ENCODE measurements at regions not wholly inside any gene's neighbourhood (a gene's known extent, or its start where the extent isn't known, plus 50 kb on each side); places are given as distances from the start of the nearest gene placed in this dataset.

- DNase-seq (ENCODE audit: low read depth in 3 of 3) = no peak
Measured at GRCh38 chr2:237244178-237244577, 158.5 kb downstream of the COPS8 start.

GRCh38 chr2:237244976-237245646 is 159.4 kb downstream of the COPS8 start:
- DNase-seq (ENCODE audit: low read depth in 3 of 3) = no peak

- no peak for DNase-seq (ENCODE audit: low read depth in 3 of 3)
Measured at GRCh38 chr2:237250599-237250998, 163.4 kb downstream of the COL6A3 start.

- DNase-seq (ENCODE audit: low read depth in 3 of 3) = no peak
Measured at GRCh38 chr2:237251986-237252385, 162.0 kb downstream of the COL6A3 start.

- no peak for DNase-seq (ENCODE audit: low read depth in 3 of 3)
Measured at GRCh38 chr2:237253046-237253702, 160.8 kb downstream of the COL6A3 start.

GRCh38 chr2:237254369-237254861 is 159.5 kb downstream of the COL6A3 start:
- no peak for DNase-seq (ENCODE audit: low read depth in 3 of 3)

- no peak for DNase-seq (ENCODE audit: low read depth in 3 of 3)
Measured at GRCh38 chr2:237254911-237255578, 158.9 kb downstream of the COL6A3 start.

- no peak for DNase-seq (ENCODE audit: low read depth in 3 of 3)
Measured at GRCh38 chr2:237256887-237257286, 157.1 kb downstream of the COL6A3 start.

GRCh38 chr2:237257471-237257951 is 156.5 kb downstream of the COL6A3 start:
- no peak for DNase-seq (ENCODE audit: low read depth in 3 of 3)

GRCh38 chr2:237258116-237258515 is 155.8 kb downstream of the COL6A3 start:
- DNase-seq (ENCODE audit: low read depth in 3 of 3) = no peak

GRCh38 chr2:237258615-237259014 is 155.3 kb downstream of the COL6A3 start:
- no peak for DNase-seq (ENCODE audit: low read depth in 3 of 3)

- no peak for DNase-seq (ENCODE audit: low read depth in 3 of 3)
Measured at GRCh38 chr2:237259201-237259600, 154.8 kb downstream of the COL6A3 start.

GRCh38 chr2:237260039-237260620 is 153.8 kb downstream of the COL6A3 start:
- DNase-seq (ENCODE audit: low read depth in 3 of 3) = no peak

- DNase-seq (ENCODE audit: low read depth in 3 of 3) = no peak
Measured at GRCh38 chr2:237260686-237261085, 153.3 kb downstream of the COL6A3 start.

GRCh38 chr2:237261327-237261726 is 152.6 kb downstream of the COL6A3 start:
- DNase-seq (ENCODE audit: low read depth in 3 of 3) = no peak

GRCh38 chr2:237262838-237263771 is 150.9 kb downstream of the COL6A3 start:
- no peak for DNase-seq (ENCODE audit: low read depth in 3 of 3)

- no peak for DNase-seq (ENCODE audit: low read depth in 3 of 3)
Measured at GRCh38 chr2:237264480-237265219, 149.3 kb downstream of the COL6A3 start.

- no peak for DNase-seq (ENCODE audit: low read depth in 3 of 3)
Measured at GRCh38 chr2:237268004-237268708, 145.8 kb downstream of the COL6A3 start.

- DNase-seq (ENCODE audit: low read depth in 3 of 3) = no peak
Measured at GRCh38 chr2:237269138-237269875, 144.7 kb downstream of the COL6A3 start.
